ENCODE measurements at regions not wholly inside any gene's neighbourhood (a gene's known extent, or its start where the extent isn't known, plus 50 kb on each side); places are given as distances from the start of the nearest gene placed in this dataset.

DNA sequence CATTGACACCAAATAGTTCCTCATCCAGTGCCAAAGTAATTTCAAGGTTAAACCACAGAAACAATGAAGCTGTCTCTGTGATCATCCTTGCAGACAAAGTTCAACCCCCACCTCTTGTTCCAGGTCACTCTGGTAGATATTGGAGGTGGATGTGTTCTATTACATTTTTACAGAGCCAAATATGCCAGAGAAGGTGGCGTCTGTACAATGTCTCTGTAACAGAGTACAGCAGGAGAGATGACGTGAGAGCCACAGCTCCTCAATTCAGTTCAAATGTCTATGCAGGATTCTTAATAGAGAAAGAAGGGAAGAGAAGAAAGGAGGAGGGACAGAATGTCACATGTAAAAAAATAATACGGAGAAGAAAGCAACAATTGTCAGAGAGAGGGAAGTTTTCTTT lies 268.3 kb upstream of the OR4E1 start:
- Histone ChIP-seq H3K9me3 (ENCODE audit: control insufficient read depth, low read length) (no peaks in the 10 kb centered on the region), H3K4me2 (ENCODE audit: low read length) (no peak overlapping the region), H2AFZ (no peak overlapping the region), H3K27me3 (ENCODE audit: control insufficient read depth, insufficient read depth, low read length) (no peaks in the 10 kb centered on the region), H3K79me2 (no peaks in the 10 kb centered on the region), H3K4me1 (no peaks in the 10 kb centered on the region), H3K4me3 (ENCODE audit: low read depth, low read length) (no peak overlapping the region), H3K27ac (no peak overlapping the region), H3K36me3 (ENCODE audit: control insufficient read depth, insufficient read depth, low read length) (no peaks in the 10 kb centered on the region), H3K9ac (no peak overlapping the region)
- TF ChIP-seq CTCF (IDR thresholded peaks at IDR 0.05) = no peak

GRCh38 chr14:21940887-21941856 lies 267.6 kb upstream of the OR4E1 start:
- H3K4me1 ChIP-seq = no peaks in the 10 kb centered on the region
- H3K4me3 ChIP-seq (ENCODE audit: low read depth, low read length) = no peak overlapping the region
- H3K27me3 ChIP-seq (ENCODE audit: control insufficient read depth, insufficient read depth, low read length) = no peaks in the 10 kb centered on the region
- H3K9me3 ChIP-seq (ENCODE audit: control insufficient read depth, low read length) = no peaks in the 10 kb centered on the region
- H3K36me3 ChIP-seq (ENCODE audit: control insufficient read depth, insufficient read depth, low read length) = no peaks in the 10 kb centered on the region
- H3K9ac ChIP-seq = no peak overlapping the region
- peak; percentile 10 for TF ChIP-seq CTCF (IDR thresholded peaks at IDR 0.05)
- H2AFZ ChIP-seq = no peak overlapping the region
- no peaks in the 10 kb centered on the region for H3K79me2 ChIP-seq
- no peak overlapping the region for H3K4me2 ChIP-seq (ENCODE audit: low read length)
- no peak overlapping the region for H3K27ac ChIP-seq

DNA sequence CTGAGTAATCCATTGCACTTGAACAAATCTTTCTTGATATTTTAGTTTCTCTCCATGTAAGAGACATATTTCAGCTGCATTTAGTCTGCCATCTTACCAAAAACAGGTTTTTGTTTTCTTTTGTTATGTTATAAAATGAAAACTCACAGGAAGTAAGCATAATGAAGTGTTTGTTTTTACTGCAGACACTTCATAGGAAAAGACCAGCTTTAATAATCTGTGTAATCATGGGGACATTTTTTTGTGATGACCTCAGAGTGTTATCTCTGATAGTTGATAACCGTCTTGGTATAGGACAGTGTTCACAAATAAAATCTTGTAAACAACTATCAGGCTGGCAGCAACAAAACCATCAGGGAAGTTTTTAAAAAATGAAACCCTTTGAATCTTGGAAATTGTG lies 266.2 kb upstream of the OR4E1 start:
- no peaks in the 10 kb centered on the region for H3K36me3 ChIP-seq (ENCODE audit: control insufficient read depth, insufficient read depth, low read length)
- no peak overlapping the region for H3K4me3 ChIP-seq (ENCODE audit: low read depth, low read length)
- H3K9ac ChIP-seq = no peak overlapping the region
- H3K9me3 ChIP-seq (ENCODE audit: control insufficient read depth, low read length) = no peaks in the 10 kb centered on the region
- no peaks in the 10 kb centered on the region for H3K79me2 ChIP-seq
- H3K4me2 ChIP-seq (ENCODE audit: low read length) = no peak overlapping the region
- no peaks in the 10 kb centered on the region for H3K27me3 ChIP-seq (ENCODE audit: control insufficient read depth, insufficient read depth, low read length)
- no peaks in the 10 kb centered on the region for H3K4me1 ChIP-seq
- no peak for TF ChIP-seq CTCF (IDR thresholded peaks at IDR 0.05)
- no peak overlapping the region for H3K27ac ChIP-seq
- no peak overlapping the region for H2AFZ ChIP-seq

GRCh38 chr14:21937996-21938395 lies 264.4 kb upstream of the OR4E1 start:
- no peaks in the 10 kb centered on the region for H3K79me2 ChIP-seq
- H3K27me3 ChIP-seq (ENCODE audit: control insufficient read depth, insufficient read depth, low read length) = no peaks in the 10 kb centered on the region
- H3K9me3 ChIP-seq (ENCODE audit: control insufficient read depth, low read length) = no peaks in the 10 kb centered on the region
- no peak for TF ChIP-seq CTCF (IDR thresholded peaks at IDR 0.05)
- H3K36me3 ChIP-seq (ENCODE audit: control insufficient read depth, insufficient read depth, low read length) = no peaks in the 10 kb centered on the region
- H3K4me1 ChIP-seq = no peaks in the 10 kb centered on the region
- no peak overlapping the region for H3K9ac ChIP-seq
- H2AFZ ChIP-seq = no peak overlapping the region
- no peak overlapping the region for H3K4me3 ChIP-seq (ENCODE audit: low read depth, low read length)
- H3K4me2 ChIP-seq (ENCODE audit: low read length) = no peak overlapping the region
- H3K27ac ChIP-seq = no peak overlapping the region

DNA sequence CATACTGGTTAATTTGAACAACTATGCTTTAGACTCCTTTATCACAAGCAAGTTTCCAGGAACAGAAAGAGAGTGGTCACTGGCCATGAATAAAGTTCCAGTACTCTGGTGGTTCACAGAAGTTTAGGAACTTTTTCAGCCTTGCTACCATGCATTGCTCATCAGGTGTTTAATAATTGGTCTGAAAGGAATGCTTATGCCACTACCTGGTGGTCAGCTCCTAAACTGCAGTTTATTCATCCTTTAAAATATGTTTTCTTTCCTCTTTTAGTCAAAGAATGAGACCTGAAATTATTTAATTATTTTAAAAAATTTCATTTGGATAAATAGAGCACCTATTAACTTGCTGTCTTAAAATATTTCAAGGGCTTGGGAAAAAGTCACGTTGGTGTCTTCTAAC lies 260.1 kb upstream of the OR4E1 start:
- Histone ChIP-seq H3K79me2 (no peaks in the 10 kb centered on the region), H3K4me2 (ENCODE audit: low read length) (no peak overlapping the region), H3K36me3 (ENCODE audit: control insufficient read depth, insufficient read depth, low read length) (no peaks in the 10 kb centered on the region), H3K27me3 (ENCODE audit: control insufficient read depth, insufficient read depth, low read length) (no peaks in the 10 kb centered on the region), H2AFZ (no peak overlapping the region), H3K4me3 (ENCODE audit: low read depth, low read length) (no peak overlapping the region), H3K9ac (no peak overlapping the region), H3K27ac (no peak overlapping the region), H3K9me3 (ENCODE audit: control insufficient read depth, low read length) (no peaks in the 10 kb centered on the region), H3K4me1 (no peaks in the 10 kb centered on the region)
- TF ChIP-seq CTCF (IDR thresholded peaks at IDR 0.05) = no peak
